ENCODE measurements at regions not wholly inside any gene's neighbourhood (a gene's known extent, or its start where the extent isn't known, plus 50 kb on each side); places are given as distances from the start of the nearest gene placed in this dataset.
"Not testable (repeated sequence)": the region's sequence is repeated elsewhere in the genome, so short reads cannot be mapped to it uniquely, and the experiment has no call there.

GRCh38 chr5:6106756-6107155, 271.6 kb downstream of the MED10 start:
- DNase-seq: no peak

GRCh38 chr5:6105320-6105719, 273.0 kb downstream of the MED10 start:
- DNase-seq: no peak

- DNase-seq: no peak
Observed at GRCh38 chr5:6096101-6096500, 282.2 kb downstream of the MED10 start.

- DNase-seq: not testable (repeated sequence)
Observed at GRCh38 chr5:6094180-6094579, 284.2 kb downstream of the MED10 start.

- DNase-seq: no peak
Observed at GRCh38 chr5:6090838-6091237, 287.5 kb downstream of the MED10 start.

GRCh38 chr5:6090079-6090654, 288.2 kb downstream of the MED10 start:
- DNase-seq: no peak

- no peak for DNase-seq
Observed at GRCh38 chr5:6088706-6089105, 289.6 kb downstream of the MED10 start.

- no peak for DNase-seq
Observed at GRCh38 chr5:6087576-6087975, 290.8 kb downstream of the MED10 start.

GRCh38 chr5:6086871-6087270, 291.5 kb downstream of the MED10 start:
- DNase-seq: no peak

- DNase-seq: no peak
Observed at GRCh38 chr5:6085341-6085860, 292.9 kb downstream of the MED10 start.

- no peak for DNase-seq
Observed at GRCh38 chr5:6084836-6085235, 293.5 kb downstream of the MED10 start.

- DNase-seq: no peak
Observed at GRCh38 chr5:6084376-6084775, 294.0 kb downstream of the MED10 start.

GRCh38 chr5:6083311-6083978, 294.9 kb downstream of the MED10 start:
- no peak for DNase-seq

- no peak for DNase-seq
Observed at GRCh38 chr5:6082685-6083084, 295.7 kb downstream of the MED10 start.

- DNase-seq: no peak
Observed at GRCh38 chr5:6081727-6082210, 296.6 kb downstream of the MED10 start.

- no peak for DNase-seq
Observed at GRCh38 chr5:6080930-6081726, 297.2 kb downstream of the MED10 start.

GRCh38 chr5:6080436-6080835, 297.9 kb downstream of the MED10 start:
- DNase-seq: no peak

- no peak for DNase-seq
Observed at GRCh38 chr5:6078881-6079280, 299.5 kb downstream of the MED10 start.

GRCh38 chr5:6076341-6077239, 301.8 kb downstream of the MED10 start:
- DNase-seq: no peak

GRCh38 chr5:6072488-6072887, 305.9 kb downstream of the MED10 start:
- DNase-seq: not testable (repeated sequence)

GRCh38 chr5:6069496-6070185, 308.7 kb downstream of the MED10 start:
- DNase-seq: no peak

- no peak for DNase-seq
Observed at GRCh38 chr5:6066016-6066415, 312.3 kb downstream of the MED10 start.

All from OCI-M1 (cell line).